H1 (cell line): ENCODE measurements at regions not wholly inside any gene's neighbourhood (a gene's known extent, or its start where the extent isn't known, plus 50 kb on each side); places are given as distances from the start of the nearest gene placed in this dataset.

ENCODE experiments used
- CTCF ChIA-PET: fragments of 300-600 bp; sonication (Branson Sonifier 250); formaldehyde crosslinking; loops from one replicate; lab custom pipeline; 2021; ENCODE audit not compliant: partially characterized antibody; lab: Charles Lee
- POLR2A ChIA-PET: fragments of 300-600 bp; sonication (Branson Sonifier 250); formaldehyde crosslinking; loops from one replicate; lab custom pipeline; 2021; ENCODE audit warnings: inconsistent platforms; ENCODE audit not compliant: partially characterized antibody; lab: Charles Lee
- DNase-seq, 2 experiments: peaks; one replicate each; pipeline versions ENCODE4 v3.0.0 to v3.0.0-alpha.2; 2010 to 2022; ENCODE audit warnings: low spot score in 2 of 2, low read depth in 1 of 2, mixed read lengths in 1 of 2
- FAIRE-seq: peaks from 2 replicates; lab custom pipeline; 2011; peaks lifted over from hg19 to GRCh38; lab: Jason Lieb, UNC
- H2AFZ ChIP-seq: 2 replicates; pipeline ENCODE4 v1.8.1; 2012; ENCODE audit warnings: low read length, inconsistent platforms
- H2AK5ac ChIP-seq: 2 replicates; pipeline ENCODE4 v1.6.1; 2013; ENCODE audit warnings: low read depth, low read length
- H2BK120ac ChIP-seq: replicated peaks from 2 replicates; pipeline ENCODE3; 2013; ENCODE audit warnings: low read depth, low read length, inconsistent platforms
- H2BK12ac ChIP-seq: 2 replicates; pipeline ENCODE4 v1.6.1; 2013; ENCODE audit warnings: low read depth, low read length
- H2BK15ac ChIP-seq: 2 replicates; pipeline ENCODE4 v1.6.1; 2013; ENCODE audit warnings: low read length
- H2BK20ac ChIP-seq: 2 replicates; pipeline ENCODE4 v1.6.1; 2013; ENCODE audit warnings: low read length
- H2BK5ac ChIP-seq: 2 replicates; pipeline ENCODE4 v1.6.1; 2013; ENCODE audit warnings: low read depth, low read length
- H3K14ac ChIP-seq: 2 replicates; pipeline ENCODE4 v1.6.1; 2013; ENCODE audit warnings: inconsistent platforms; ENCODE audit not compliant: insufficient read length
- H3K18ac ChIP-seq: 2 replicates; pipeline ENCODE4 v1.6.1; 2013; ENCODE audit warnings: low read length; ENCODE audit errors: extremely low read depth
- H3K23ac ChIP-seq: 2 replicates; pipeline ENCODE4 v1.6.1; 2013; ENCODE audit warnings: inconsistent platforms; ENCODE audit not compliant: insufficient read length
- H3K23me2 ChIP-seq: 2 replicates; pipeline ENCODE4 v1.6.1; 2013; ENCODE audit warnings: low read depth, low read length
- H3K27ac ChIP-seq: 2 replicates; pipeline ENCODE4 v1.6.1; 2011; ENCODE audit warnings: low read depth, low read length, inconsistent platforms
- H3K27me3 ChIP-seq, 4 experiments: replicated peaks in 1 of 4; 1 replicate in 1 of 4; 2 replicates in 3 of 4; pipeline versions ENCODE4 v1.6.1 to v1.8.1; 2011 to 2013; ENCODE audit warnings: low read length in 3 of 4, mild to moderate bottlenecking in 3 of 4, inconsistent platforms in 2 of 4, mixed read lengths in 2 of 4, moderate library complexity in 1 of 4; ENCODE audit not compliant: control insufficient read depth in 3 of 4, insufficient read depth in 3 of 4; ENCODE audit errors: extremely low read depth in 1 of 4
- H3K36me3 ChIP-seq, 4 experiments: 2 replicates each; pipeline versions ENCODE4 v1.6.1 to v1.8.1; 2011 to 2013; ENCODE audit warnings: mild to moderate bottlenecking in 4 of 4, low read length in 3 of 4, moderate library complexity in 2 of 4, control low read depth in 1 of 4, inconsistent platforms in 1 of 4; ENCODE audit not compliant: insufficient read depth in 4 of 4, control insufficient read depth in 2 of 4
- H3K4ac ChIP-seq: replicated peaks from 2 replicates; pipeline ENCODE3; 2013; ENCODE audit warnings: low read length, low read depth, mixed read lengths, inconsistent platforms; ENCODE audit not compliant: insufficient read length
- H3K4me1 ChIP-seq, 4 experiments: replicated peaks in 1 of 4; 1 replicate in 1 of 4; 2 replicates in 3 of 4; pipeline versions ENCODE4 v1.6.1 to v1.8.1; 2011 to 2013; ENCODE audit warnings: low read length in 3 of 4, inconsistent platforms in 2 of 4, mixed read lengths in 1 of 4; ENCODE audit not compliant: insufficient read depth in 4 of 4, control insufficient read depth in 3 of 4
- H3K4me2 ChIP-seq, 2 experiments: 2 replicates each; pipeline versions ENCODE4 v1.6.1 to v1.8.1; 2011 to 2013; ENCODE audit warnings: low read depth in 2 of 2, low read length in 2 of 2, control low read depth in 1 of 2, inconsistent platforms in 1 of 2, mild to moderate bottlenecking in 1 of 2; ENCODE audit not compliant: insufficient read depth in 1 of 2
- H3K4me3 ChIP-seq, 4 experiments: fragments of 200-600, 300-600 bp in 1 of 4; sonication (generic), shearing (Covaris generic), sonication (Bioruptor Twin) in 1 of 4; 2 replicates each; pipeline versions ENCODE4 v1.5.1 to v1.8.1; 2011 to 2016; ENCODE audit warnings: low read length in 4 of 4, low read depth in 3 of 4, control low read depth in 2 of 4, inconsistent platforms in 2 of 4, mild to moderate bottlenecking in 2 of 4, mixed read lengths in 1 of 4, moderate library complexity in 1 of 4; ENCODE audit not compliant: insufficient read depth in 2 of 4; ENCODE audit errors: extremely low read depth in 1 of 4
- H3K56ac ChIP-seq: replicated peaks from 2 replicates; pipeline ENCODE3; 2013; ENCODE audit warnings: low read depth, mild to moderate bottlenecking, mixed read lengths, low read length, inconsistent platforms; ENCODE audit not compliant: insufficient read length
- H3K79me1 ChIP-seq: 2 replicates; pipeline ENCODE4 v1.6.1; 2013; ENCODE audit warnings: low read depth, low read length, control low read depth
- H3K79me2 ChIP-seq, 2 experiments: 2 replicates each; pipeline versions ENCODE4 v1.6.1 to v1.8.1; 2012 to 2013; ENCODE audit warnings: low read length in 2 of 2, mild to moderate bottlenecking in 2 of 2, inconsistent platforms in 1 of 2; ENCODE audit not compliant: insufficient read depth in 2 of 2, control insufficient read depth in 1 of 2
- H3K9ac ChIP-seq, 4 experiments: replicated peaks in 1 of 4; 1 replicate in 1 of 4; 2 replicates in 3 of 4; pipeline versions ENCODE4 v1.6.1 to v1.8.1; 2011 to 2013; ENCODE audit warnings: low read depth in 3 of 4, low read length in 3 of 4, control low read depth in 2 of 4, mild to moderate bottlenecking in 2 of 4, moderate library complexity in 2 of 4, inconsistent platforms in 1 of 4; ENCODE audit errors: extremely low read depth in 1 of 4
- H3K9me3 ChIP-seq, 2 experiments: 2 replicates each; pipeline versions ENCODE4 v1.6.1 to v1.8.1; 2012 to 2013; ENCODE audit warnings: mild to moderate bottlenecking in 2 of 2, moderate library complexity in 2 of 2, control low read depth in 1 of 2, inconsistent platforms in 1 of 2, low read depth in 1 of 2, low read length in 1 of 2, mixed read lengths in 1 of 2; ENCODE audit not compliant: insufficient read depth in 2 of 2
- H4K20me1 ChIP-seq, 2 experiments: replicated peaks in 1 of 2; 2 replicates each; pipeline versions ENCODE3 to v1.8.1; 2011 to 2013; ENCODE audit warnings: inconsistent platforms in 2 of 2, low read length in 2 of 2, mild to moderate bottlenecking in 1 of 2; ENCODE audit not compliant: insufficient read depth in 2 of 2, control insufficient read depth in 1 of 2
- H4K5ac ChIP-seq: 2 replicates; pipeline ENCODE4 v1.6.1; 2013; ENCODE audit warnings: low read length, low read depth, mixed read lengths, inconsistent platforms; ENCODE audit not compliant: insufficient read length
- H4K8ac ChIP-seq: 2 replicates; pipeline ENCODE4 v1.8.0; 2013; ENCODE audit warnings: mild to moderate bottlenecking, moderate library complexity, low read length, inconsistent platforms; ENCODE audit not compliant: insufficient read depth; ENCODE audit errors: extremely low read depth
- H4K91ac ChIP-seq: replicated peaks from 2 replicates; pipeline ENCODE3; 2013; ENCODE audit warnings: low read length, mixed read lengths, inconsistent platforms; ENCODE audit not compliant: insufficient read length
- CREB1 ChIP-seq: IDR thresholded peaks from 2 replicates; pipeline ENCODE4 v1.6.1; 2012; ENCODE audit warnings: inconsistent platforms
- WGBS, 2 experiments: shearing (Covaris generic) in 1 of 2; methylation state at CpG; one replicate each; pipeline versions ENCODE4 v1.1.6 to v1.1.7; 2013 to 2015; ENCODE audit warnings: low lambda C conversion rate in 2 of 2, mixed read lengths in 2 of 2, inconsistent platforms in 1 of 2, low coverage in 1 of 2, missing lambda C conversion rate in 1 of 2; ENCODE audit not compliant: insufficient replicate concordance in 2 of 2, insufficient coverage in 1 of 2, insufficient read length in 1 of 2; ENCODE audit errors: extremely low coverage in 1 of 2, missing lambda C conversion rate in 1 of 2; 5-methylcytosine and 5-hydroxymethylcytosine counted together

DNA sequence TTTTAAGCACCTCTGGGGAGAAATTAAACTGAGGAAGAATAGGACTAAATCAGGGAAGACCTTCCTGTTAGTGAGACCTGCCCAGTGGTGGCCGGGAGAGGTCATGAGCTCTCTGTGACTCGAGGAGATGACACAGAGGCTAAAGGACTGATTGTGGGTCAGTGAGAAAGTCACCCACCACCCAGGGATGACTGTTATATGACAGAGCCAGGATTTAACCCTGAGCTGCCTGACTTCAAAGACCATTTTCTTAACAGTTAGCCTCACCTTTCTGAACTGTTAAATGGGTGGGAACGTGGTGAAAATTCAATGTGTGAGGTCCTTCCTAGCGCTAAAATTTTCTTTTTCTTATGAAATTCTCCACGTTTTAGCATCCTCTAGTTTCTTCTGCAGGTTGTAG, 72.5 kb downstream of the WSB1 start:
- FAIRE-seq (no peak), DNase-seq (no peak)
- no peak overlapping the region for H4K8ac ChIP-seq
- H2AK5ac ChIP-seq: no peak overlapping the region
- H3K56ac ChIP-seq: no peak overlapping the region
- no peak overlapping the region for H3K18ac ChIP-seq
- H2BK5ac ChIP-seq: no peak overlapping the region
- H3K4ac ChIP-seq: no peak overlapping the region
- H3K9ac ChIP-seq: no peak overlapping the region
- CTCF ChIA-PET: interaction anchor here (0.6 to 10.3 kb wide), 8 partner anchors 9 to 288 kb away, joined by 3 to 76 read pairs (median 3); no protein-coding TSS in a partner anchor
- no peak overlapping the region for H2BK12ac ChIP-seq
- H3K4me1 ChIP-seq: no peaks in the 10 kb centered on the region; a peak in 2 of 7 replicates
- no peak for TF ChIP-seq CREB1
- H2BK20ac ChIP-seq: no peak overlapping the region
- no peaks in the 10 kb centered on the region for H3K79me1 ChIP-seq
- H2BK120ac ChIP-seq: no peak overlapping the region
- no peaks in the 10 kb centered on the region for H4K20me1 ChIP-seq
- H3K23me2 ChIP-seq: no peaks in the 10 kb centered on the region
- H3K27ac ChIP-seq: no peak overlapping the region
- H3K27me3 ChIP-seq: no peaks in the 10 kb centered on the region
- no peaks in the 10 kb centered on the region for H3K79me2 ChIP-seq
- no peak overlapping the region for H2AFZ ChIP-seq
- no peak overlapping the region for H3K23ac ChIP-seq
- H2BK15ac ChIP-seq: no peak overlapping the region
- POLR2A ChIA-PET: no interaction called here
- H4K91ac ChIP-seq: no peak overlapping the region
- H3K9me3 ChIP-seq: peaks cover 0 to 5% of the 10 kb centered on the region in 2 experiments; a peak in 1 of 4 replicates
- no peak overlapping the region for H4K5ac ChIP-seq
- no peak overlapping the region for H3K14ac ChIP-seq
- H3K4me3 ChIP-seq: no peak overlapping the region
- H3K4me2 ChIP-seq: no peak overlapping the region
- no peaks in the 10 kb centered on the region for H3K36me3 ChIP-seq
- 84% methylated on average over 5 of the region's 5 CpGs; no CpG with 5 or more reads in 1 of the 2 experiments for WGBS, 2 experiments
